NCI-H146 (cell line): ENCODE measurements at regions not wholly inside any gene's neighbourhood (a gene's known extent, or its start where the extent isn't known, plus 50 kb on each side); places are given as distances from the start of the nearest gene placed in this dataset.
"Not testable (repeated sequence)": the region's sequence is repeated elsewhere in the genome, so short reads cannot be mapped to it uniquely, and the experiment has no call there.

Experiments
- DNase-seq: peaks from one replicate; lab custom pipeline; 2025; lab: John Stamatoyannopoulos, UW

GRCh38 chr17:6257336-6257735 lies 177.6 kb downstream of the AIPL1 start:
- no peak for DNase-seq

GRCh38 chr17:6255322-6255721 lies 179.6 kb downstream of the AIPL1 start:
- DNase-seq, result no peak

- no peak for DNase-seq
Observed at GRCh38 chr17:6254036-6254435, 180.9 kb downstream of the AIPL1 start.

GRCh38 chr17:6251640-6252039 lies 181.5 kb downstream of the WSCD1 start:
- DNase-seq, result not testable (repeated sequence)

GRCh38 chr17:6249732-6250131 lies 179.6 kb downstream of the WSCD1 start:
- no peak for DNase-seq

- DNase-seq, result no peak
Observed at GRCh38 chr17:6248061-6248460, 177.9 kb downstream of the WSCD1 start.

- no peak for DNase-seq
Observed at GRCh38 chr17:6245301-6246177, 175.4 kb downstream of the WSCD1 start.

- DNase-seq, result peak; percentile 29
Observed at GRCh38 chr17:6244796-6245195, 174.6 kb downstream of the WSCD1 start.

- DNase-seq, result no peak
Observed at GRCh38 chr17:6244253-6244652, 174.1 kb downstream of the WSCD1 start.

- DNase-seq, result no peak
Observed at GRCh38 chr17:6243186-6243585, 173.0 kb downstream of the WSCD1 start.

- no peak for DNase-seq
Observed at GRCh38 chr17:6241996-6242395, 171.8 kb downstream of the WSCD1 start.

GRCh38 chr17:6241381-6241780 lies 171.2 kb downstream of the WSCD1 start:
- DNase-seq, result no peak

- no peak for DNase-seq
Observed at GRCh38 chr17:6240601-6241000, 170.4 kb downstream of the WSCD1 start.

GRCh38 chr17:6240001-6240400 lies 169.8 kb downstream of the WSCD1 start:
- DNase-seq, result no peak

- DNase-seq, result no peak
Observed at GRCh38 chr17:6239241-6239798, 169.1 kb downstream of the WSCD1 start.

GRCh38 chr17:6233856-6234255 lies 163.7 kb downstream of the WSCD1 start:
- DNase-seq, result no peak

- DNase-seq, result no peak
Observed at GRCh38 chr17:6233339-6233738, 163.2 kb downstream of the WSCD1 start.

- DNase-seq, result no peak
Observed at GRCh38 chr17:6232732-6233101, 162.5 kb downstream of the WSCD1 start.

- DNase-seq, result no peak
Observed at GRCh38 chr17:6231886-6232731, 161.9 kb downstream of the WSCD1 start.

- no peak for DNase-seq
Observed at GRCh38 chr17:6231465-6231864, 161.3 kb downstream of the WSCD1 start.

- DNase-seq, result no peak
Observed at GRCh38 chr17:6218333-6218732, 148.2 kb downstream of the WSCD1 start.

GRCh38 chr17:6215071-6216035 lies 145.2 kb downstream of the WSCD1 start:
- DNase-seq, result no peak
